ENCODE measurements at regions not wholly inside any gene's neighbourhood (a gene's known extent, or its start where the extent isn't known, plus 50 kb on each side); places are given as distances from the start of the nearest gene placed in this dataset.

GRCh38 chr9:126125577-126125976, 201.1 kb upstream of the MVB12B start:
- DNase-seq (ENCODE audit: low spot score), result no peak

DNA sequence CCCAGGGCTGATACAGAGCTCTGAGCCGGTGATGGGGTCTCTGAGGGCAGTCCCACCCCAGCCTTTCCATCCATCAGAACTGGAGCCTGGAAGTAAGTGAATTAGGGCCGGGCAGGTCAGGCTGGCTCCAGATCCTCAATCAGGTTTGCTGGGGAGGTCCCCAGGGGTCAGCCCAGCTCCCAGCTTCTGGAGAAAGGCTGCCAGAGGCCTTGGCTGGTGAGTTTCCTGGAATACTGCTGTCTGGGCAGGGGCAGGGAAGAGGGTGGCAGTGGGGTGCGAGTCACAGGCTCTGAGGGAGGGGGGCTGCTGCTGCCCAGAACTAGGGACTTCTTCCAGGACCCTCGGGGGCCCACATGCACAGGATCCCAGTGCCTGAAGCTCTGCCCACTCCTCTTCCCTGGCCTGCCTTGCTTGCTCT, 200.6 kb upstream of the MVB12B start:
- DNase-seq (ENCODE audit: low spot score), result no peak

DNA sequence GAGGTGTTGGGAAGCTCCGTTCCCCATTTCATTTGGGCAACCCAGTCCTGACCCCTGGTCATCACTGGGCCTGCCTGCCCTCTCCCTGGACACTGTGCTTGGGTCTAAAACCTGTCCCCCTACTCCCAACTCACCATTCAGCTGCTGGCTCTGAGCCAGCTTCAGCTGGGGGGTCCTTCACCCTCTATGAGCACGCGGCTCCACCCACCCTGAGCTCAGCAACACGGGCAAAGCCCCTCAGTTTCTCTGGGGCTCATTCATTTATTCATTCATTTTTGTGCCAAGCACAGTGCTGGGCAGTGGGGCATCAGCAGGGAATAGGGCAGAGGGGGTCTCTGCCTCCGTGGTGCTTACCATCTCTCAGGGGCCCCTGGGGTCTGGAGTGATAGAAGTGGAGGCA, 199.8 kb upstream of the MVB12B start:
- DNase-seq (ENCODE audit: low spot score), result no peak

DNA sequence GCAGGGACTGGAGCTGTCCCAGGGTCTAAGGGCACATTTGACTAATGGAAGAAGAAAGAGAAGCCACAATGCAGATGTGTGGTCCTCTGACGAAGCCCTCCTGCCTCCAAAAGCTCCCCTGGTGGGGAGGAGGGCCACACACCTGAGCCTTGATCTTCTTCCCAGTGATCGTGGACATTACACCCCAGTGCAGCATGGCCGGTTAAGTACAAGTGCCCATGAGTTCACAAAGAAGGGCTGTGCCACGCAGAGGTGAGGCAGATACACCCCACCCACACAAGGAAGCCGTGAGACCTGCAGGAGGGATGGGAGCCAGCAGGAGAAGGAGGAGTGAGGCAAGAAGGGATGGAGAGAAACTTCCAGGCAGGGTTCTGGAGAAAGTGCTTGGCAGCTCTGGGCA, 199.0 kb upstream of the MVB12B start:
- DNase-seq (ENCODE audit: low spot score), result no peak

GRCh38 chr9:126128494-126129142, 198.0 kb upstream of the MVB12B start:
- no peak for DNase-seq (ENCODE audit: low spot score)

DNA sequence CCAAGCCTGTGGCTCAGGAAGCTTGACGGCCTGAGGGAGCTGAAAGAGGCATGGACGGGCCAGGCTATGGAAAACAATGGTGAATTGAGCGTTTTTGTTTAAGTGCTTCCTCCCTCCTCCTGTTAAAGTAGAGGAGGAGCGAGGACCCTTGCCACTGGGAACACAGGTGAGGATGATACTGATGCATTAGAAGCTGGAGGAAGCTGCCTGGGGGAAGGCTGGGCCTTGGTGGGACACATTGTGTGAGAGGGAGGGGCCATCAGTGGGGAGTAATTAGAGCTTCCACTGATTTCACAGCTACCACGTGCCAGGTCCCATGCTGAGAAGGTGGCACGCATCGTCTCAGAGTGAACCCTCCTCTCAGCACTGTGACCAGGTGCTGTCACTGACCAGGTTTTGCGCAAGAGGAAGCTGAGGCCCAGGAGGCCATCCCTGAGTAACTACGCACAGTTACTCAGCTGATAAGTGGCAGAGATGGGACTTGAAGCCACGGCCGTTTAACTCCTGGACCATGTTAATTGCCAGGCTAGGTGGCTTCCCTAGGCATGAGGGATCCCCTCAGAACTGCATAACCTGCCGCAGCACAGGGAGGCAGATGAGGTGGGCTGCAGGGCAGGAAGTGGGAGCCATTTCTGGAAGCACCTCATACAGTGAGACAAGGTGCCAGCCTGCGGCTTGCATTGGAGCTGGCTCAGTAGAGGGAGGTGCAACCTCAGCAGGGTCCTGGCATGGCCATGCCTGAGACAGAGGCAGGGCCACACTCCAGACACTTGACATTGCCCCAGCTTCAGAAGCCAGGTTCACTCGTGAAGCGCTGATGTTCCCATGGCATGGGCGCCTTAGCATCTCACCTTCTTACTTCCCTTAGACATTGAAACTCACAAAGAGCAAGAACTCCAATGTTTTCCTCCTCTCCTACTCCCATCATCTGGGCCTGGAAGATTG, 195.3 kb upstream of the MVB12B start:
- no peak for DNase-seq (ENCODE audit: low spot score)

- DNase-seq (ENCODE audit: low spot score), result no peak
Measured at GRCh38 chr9:126132746-126133145, 193.9 kb upstream of the MVB12B start.

- DNase-seq (ENCODE audit: low spot score), result no peak
Measured at GRCh38 chr9:126144196-126144595, 182.4 kb upstream of the MVB12B start.

DNA sequence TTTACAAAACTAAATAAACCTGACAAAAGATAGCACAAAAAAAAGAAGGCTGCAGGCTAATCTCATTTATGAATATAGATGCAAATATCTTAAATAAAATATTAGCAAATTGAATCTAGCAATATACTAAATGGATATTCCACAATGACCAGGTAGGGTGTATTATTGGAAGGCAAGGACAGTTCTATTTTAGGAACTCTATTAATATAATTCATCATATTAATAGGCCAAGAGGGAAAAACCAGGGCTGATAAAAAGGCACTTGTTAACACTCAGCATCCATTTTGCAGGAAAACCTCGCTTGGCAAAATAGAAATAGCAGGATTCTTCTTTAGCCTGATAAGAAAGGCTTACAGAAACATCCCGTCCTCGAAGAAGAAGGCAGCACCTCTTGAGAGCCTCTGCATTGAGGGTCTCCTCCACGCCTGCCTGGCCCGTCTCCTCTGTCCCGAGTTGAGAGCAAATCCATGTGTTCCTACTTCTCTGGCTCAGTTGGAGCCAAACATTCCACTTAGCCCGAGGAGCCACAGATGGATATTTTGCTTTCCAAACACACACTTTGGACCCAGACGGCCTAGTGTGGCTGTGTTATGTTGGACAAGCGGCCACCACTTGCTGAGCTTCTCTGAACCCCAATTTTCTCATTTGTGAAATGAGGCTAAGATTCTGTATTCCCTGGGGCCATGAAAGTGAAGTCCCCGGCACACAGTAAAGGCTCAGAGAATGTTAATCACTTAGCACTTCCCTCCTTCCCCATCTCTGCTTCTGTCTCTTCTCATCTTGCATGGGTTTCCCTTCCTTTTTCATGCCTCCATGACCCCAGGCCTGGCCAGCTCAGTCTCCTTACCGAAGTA, 181.8 kb upstream of the MVB12B start:
- no peak for DNase-seq (ENCODE audit: low spot score)

DNA sequence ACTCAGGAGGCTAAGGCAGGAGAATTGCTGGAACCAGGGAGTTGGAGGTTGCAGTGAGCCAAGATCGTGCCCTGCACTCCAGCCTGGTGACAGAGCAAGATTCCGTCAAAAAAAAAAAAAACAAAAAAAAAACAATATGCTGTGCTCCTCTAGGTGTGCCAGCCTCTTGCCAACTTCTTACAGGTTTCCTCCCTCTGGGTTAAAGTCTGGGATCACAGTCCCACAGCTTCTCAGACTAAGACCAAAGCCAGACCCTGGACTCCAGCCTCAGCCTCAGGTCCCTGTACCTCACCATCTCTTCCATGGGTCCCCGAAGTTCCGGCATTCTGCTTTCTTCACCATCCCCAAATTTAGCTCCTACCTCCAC, 180.8 kb upstream of the MVB12B start:
- no peak for DNase-seq (ENCODE audit: low spot score)

DNA sequence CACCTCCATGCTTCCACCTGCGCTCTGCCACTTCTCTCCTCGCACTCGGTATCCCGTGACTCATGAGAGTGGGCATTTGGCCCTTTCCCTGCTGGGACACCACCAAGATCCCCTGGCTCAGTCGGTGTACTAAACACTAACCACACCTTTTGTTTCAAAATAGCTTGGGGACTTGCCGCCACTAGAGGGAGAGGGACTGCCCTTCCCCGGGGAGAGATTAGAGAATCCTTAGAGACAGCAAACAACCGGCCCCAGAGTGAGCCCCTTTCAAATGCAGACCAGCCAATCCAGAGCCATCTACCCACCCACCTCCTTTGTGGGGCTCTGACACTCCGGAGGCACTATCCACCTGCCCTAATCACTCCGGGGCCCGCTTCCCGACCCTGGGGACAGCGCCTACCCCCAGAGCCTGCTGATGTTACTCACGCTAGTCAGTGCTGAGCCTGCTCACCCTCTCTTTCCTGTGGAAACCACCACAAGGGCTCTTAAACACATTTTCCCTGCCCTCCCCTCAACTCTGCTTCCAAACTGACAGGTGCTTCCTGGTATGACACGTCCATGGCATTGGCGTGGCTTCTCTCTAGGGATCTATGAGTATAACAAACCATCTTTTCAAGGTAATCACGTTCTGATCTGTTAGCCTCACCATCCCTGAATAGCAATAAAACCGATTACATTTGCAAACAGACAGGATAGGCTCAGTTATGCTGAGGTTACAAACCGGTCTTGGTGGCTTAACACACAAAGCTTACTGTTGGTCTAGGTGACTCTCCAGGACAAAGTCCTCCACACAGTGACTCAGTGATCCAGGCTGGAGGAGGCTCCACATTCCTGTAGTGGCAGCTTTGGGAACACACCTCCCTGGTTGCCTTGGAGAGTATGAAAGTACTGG, 180.1 kb upstream of the MVB12B start:
- no peak for DNase-seq (ENCODE audit: low spot score)

DNA sequence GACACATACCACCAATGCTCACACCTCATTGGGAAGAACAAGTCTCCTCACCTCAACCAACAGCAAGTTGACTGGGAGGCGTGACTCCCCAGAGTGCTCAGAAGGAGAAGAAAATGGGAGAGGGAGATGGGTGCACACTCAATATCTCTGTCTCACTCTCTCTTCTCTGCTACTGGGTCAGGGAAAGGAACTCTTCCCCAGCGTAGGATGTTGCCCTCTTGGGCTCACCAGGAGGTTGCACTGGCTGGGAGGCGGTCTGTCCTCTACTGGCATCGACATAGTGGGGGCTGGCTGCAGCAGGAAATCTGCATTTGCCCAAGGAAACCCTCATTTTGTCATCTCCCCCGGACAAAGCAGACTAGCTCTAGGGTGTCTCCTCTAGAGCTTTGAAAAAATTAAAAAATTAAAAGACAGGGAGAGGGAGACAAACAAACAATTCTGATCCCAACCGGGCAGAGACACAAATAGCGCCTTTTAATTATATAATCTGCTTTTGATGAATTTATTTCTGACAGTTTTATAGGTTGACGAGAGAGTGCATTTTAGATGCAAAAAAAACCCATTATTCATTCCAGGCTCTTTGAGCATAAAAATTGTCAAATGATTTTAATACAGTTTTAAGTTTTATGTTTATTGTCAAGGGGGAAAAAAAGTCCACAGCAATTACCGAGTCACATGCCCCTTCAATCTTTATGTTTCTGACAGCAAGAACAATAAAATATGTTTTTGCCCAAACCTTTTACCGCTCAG, 179.3 kb upstream of the MVB12B start:
- DNase-seq (ENCODE audit: low spot score), result no peak

GRCh38 chr9:126147936-126148870, 178.4 kb upstream of the MVB12B start:
- no peak for DNase-seq (ENCODE audit: low spot score)

DNA sequence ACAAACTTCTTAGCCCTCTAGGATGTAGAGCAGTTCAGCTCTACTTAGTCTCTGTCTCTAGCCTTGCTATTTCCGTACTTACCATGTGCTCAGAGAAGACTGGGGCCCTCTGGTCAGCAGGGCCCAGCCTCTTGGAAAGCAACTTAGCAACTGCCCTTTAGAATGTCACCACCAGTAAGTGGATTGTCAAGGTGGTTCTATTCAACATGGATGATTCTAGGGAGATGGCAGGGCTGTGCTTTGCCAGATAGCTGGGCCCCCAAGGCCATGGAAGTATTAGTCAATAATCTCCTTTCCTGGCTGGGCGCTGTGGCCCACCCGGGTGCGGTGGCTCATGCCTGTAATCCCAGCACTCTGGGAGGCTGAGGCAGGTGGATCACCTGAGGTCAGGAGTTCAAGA, 177.6 kb upstream of the MVB12B start:
- DNase-seq (ENCODE audit: low spot score), result no peak

DNA sequence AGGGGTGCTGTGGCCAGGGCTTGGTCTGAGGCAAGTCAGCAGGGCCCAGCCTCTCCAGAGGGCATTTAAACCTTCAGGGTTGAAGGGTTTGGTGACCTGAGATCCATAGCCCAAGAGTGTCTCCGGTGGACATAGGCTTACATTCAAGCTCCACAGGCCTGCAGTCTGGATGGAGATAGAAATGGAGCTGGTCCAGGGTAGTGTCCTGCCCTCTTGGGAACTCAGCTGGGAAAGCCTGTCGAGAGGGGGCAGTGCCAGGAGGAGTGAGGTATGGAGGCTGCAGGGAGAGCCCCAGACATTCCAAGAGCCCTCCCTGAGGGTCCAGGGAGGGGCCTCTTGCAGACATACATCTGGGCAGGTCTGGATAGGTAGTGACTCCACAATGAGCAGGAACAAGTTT, 177.0 kb upstream of the MVB12B start:
- no peak for DNase-seq (ENCODE audit: low spot score)

DNA sequence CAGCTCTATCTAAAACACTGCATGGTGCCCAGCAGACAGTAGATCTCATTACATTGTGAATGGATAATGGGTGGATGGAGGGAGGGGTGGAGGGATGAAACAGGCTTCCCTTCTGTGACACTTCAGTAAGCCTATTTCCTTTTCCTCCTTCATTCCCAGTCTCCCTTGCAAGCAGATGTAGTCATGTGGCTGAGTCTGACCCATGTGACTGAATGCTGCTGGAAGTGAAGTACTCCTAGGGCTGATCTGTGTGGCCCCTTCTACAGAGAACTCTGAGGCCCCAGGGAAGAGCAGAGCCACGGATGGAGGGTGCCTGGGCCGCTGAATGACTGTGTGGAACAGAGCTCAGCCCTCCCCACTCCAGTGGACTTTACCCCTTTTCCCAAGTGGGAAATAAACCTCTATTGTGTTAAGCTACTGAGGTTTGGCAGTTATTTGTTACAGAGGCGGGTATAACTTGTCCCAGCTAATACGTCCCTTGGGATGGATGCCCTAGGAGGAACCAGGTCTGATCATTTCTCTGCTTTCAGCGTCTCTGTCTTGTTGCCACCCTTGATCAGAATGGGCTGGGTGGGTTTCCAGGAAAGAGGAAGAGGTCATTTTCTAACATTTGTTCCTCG, 176.1 kb upstream of the MVB12B start:
- no peak for DNase-seq (ENCODE audit: low spot score)

- no peak for DNase-seq (ENCODE audit: low spot score)
Measured at GRCh38 chr9:126151031-126151685, 175.5 kb upstream of the MVB12B start.

DNA sequence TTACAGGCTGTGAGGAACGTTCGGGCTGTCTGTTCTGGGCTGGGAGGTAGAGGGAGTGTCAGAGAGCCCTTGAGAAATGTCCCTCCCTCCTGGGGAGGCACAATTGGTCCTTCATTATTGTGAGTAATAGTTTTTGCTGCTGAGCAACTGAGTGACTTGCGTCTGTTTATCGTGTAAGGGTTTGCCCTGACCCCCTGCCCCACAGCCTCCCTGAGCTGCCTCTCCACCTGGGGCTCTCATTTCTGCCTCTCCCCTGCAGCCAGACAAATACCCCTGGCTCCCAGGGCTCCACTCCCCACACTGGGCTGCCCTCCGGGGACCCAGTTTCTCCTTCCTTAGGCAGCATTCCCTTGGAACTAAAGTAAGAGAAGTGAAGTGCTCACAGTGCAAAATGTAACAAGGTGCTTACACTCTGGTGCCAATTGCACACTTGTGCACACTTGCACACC, 174.9 kb upstream of the MVB12B start:
- no peak for DNase-seq (ENCODE audit: low spot score)
